OCI-LY7 (cell line): ENCODE measurements at regions not wholly inside any gene's neighbourhood (a gene's known extent, or its start where the extent isn't known, plus 50 kb on each side); places are given as distances from the start of the nearest gene placed in this dataset.

Experiments
- BruUV-seq: library from RNA; stranded (reverse); fragments of 400-500 nt; replicated peaks from 2 replicates; lab custom pipeline; 2021; lab: Mats Ljungman, UMichigan
- CTCF ChIA-PET: fragments of 300-600 bp; sonication (Branson Sonifier 250); formaldehyde crosslinking; loops from one replicate; lab custom pipeline; 2022; ENCODE audit warnings: antibody characterized with exemption; ENCODE audit not compliant: unreplicated experiment; lab: Charles Lee
- POLR2A ChIA-PET: fragments of 300-600 bp; sonication (Branson Sonifier 250); formaldehyde crosslinking; loops from one replicate; lab custom pipeline; 2022; ENCODE audit warnings: antibody characterized with exemption; lab: Charles Lee
- DNase-seq: peaks from one replicate; pipeline ENCODE4 v3.0.0-alpha.2; 2015; ENCODE audit warnings: low spot score
- H2AFZ ChIP-seq: fragments of 200-600 bp; sonication (generic), shearing (Covaris generic); 2 replicates; pipeline ENCODE4 v1.6.1; 2014; ENCODE audit warnings: mild to moderate bottlenecking, antibody characterized with exemption, low read length, moderate library complexity
- H3K27ac ChIP-seq: fragments of 200-600 bp; sonication (generic); 2 replicates; pipeline ENCODE4 v1.5.1; 2014; ENCODE audit warnings: mixed run types, low read depth, mild to moderate bottlenecking, moderate library complexity, low read length, inconsistent platforms; ENCODE audit not compliant: poor library complexity, severe bottlenecking
- H3K36me3 ChIP-seq: fragments of 200-600 bp; sonication (generic); 2 replicates; pipeline ENCODE4 v1.6.1; 2014; ENCODE audit warnings: mild to moderate bottlenecking, antibody characterized with exemption, low read length, moderate library complexity, mixed read lengths; ENCODE audit not compliant: insufficient read depth
- H3K4me1 ChIP-seq: fragments of 200-600 bp; sonication (generic); 2 replicates; pipeline ENCODE4 v1.5.1; 2014; ENCODE audit warnings: mild to moderate bottlenecking, low read length; ENCODE audit not compliant: insufficient read depth, poor library complexity, severe bottlenecking
- H3K4me2 ChIP-seq: fragments of 200-600 bp; sonication (generic); 2 replicates; pipeline ENCODE4 v1.6.1; 2014; ENCODE audit warnings: mild to moderate bottlenecking, low read length
- H3K4me3 ChIP-seq: fragments of 200-600 bp; sonication (generic); 2 replicates; pipeline ENCODE4 v1.5.1; 2014; ENCODE audit warnings: mild to moderate bottlenecking, low read depth, low read length; ENCODE audit not compliant: poor library complexity, severe bottlenecking
- H3K79me2 ChIP-seq: fragments of 200-600 bp; sonication (generic); 2 replicates; pipeline ENCODE4 v1.6.1; 2016; ENCODE audit warnings: low read depth, mild to moderate bottlenecking, low read length, moderate library complexity, mixed read lengths; ENCODE audit not compliant: insufficient read depth
- H3K9me2 ChIP-seq: fragments of 200-600 bp; sonication (generic); 2 replicates; pipeline ENCODE4 v1.6.1; 2016; ENCODE audit warnings: mild to moderate bottlenecking, low read length, mixed read lengths; ENCODE audit not compliant: insufficient read depth
- H3K9me3 ChIP-seq: fragments of 200-600 bp; sonication (generic); 2 replicates; pipeline ENCODE4 v1.6.1; 2014; ENCODE audit warnings: mild to moderate bottlenecking, mixed run types, low read length, mixed read lengths
- H4K20me1 ChIP-seq: fragments of 200-600 bp; sonication (generic); 2 replicates; pipeline ENCODE4 v1.6.1; 2014; ENCODE audit warnings: mild to moderate bottlenecking, antibody characterized with exemption, low read length, moderate library complexity, mixed read lengths; ENCODE audit not compliant: insufficient read depth
- EZH2phosphoT487 ChIP-seq: fragments of 200-600 bp; sonication (generic); IDR thresholded peaks from 2 replicates; pipeline ENCODE4 v1.6.1; 2018; ENCODE audit warnings: low read depth, borderline replicate concordance, mild to moderate bottlenecking, mixed run types, antibody characterized with exemption, low read length, moderate library complexity, mixed read lengths
- intact Hi-C: fragments of 100-400 bp; cut with micrococcal nuclease; formaldehyde crosslinking; loops from one replicate; pipeline ENCODE4 v1.10.0; 2022; ENCODE audit not compliant: unreplicated experiment
- TF ChIP-seq, protein P1 (sequence below): fragments of 200-600 bp; sonication (generic); conservative IDR thresholded peaks from 2 replicates; pipeline ENCODE4 v1.5.1; 2014; ENCODE audit warnings: mild to moderate bottlenecking, antibody characterized with exemption, low read length, moderate library complexity, mixed read lengths

DNA sequence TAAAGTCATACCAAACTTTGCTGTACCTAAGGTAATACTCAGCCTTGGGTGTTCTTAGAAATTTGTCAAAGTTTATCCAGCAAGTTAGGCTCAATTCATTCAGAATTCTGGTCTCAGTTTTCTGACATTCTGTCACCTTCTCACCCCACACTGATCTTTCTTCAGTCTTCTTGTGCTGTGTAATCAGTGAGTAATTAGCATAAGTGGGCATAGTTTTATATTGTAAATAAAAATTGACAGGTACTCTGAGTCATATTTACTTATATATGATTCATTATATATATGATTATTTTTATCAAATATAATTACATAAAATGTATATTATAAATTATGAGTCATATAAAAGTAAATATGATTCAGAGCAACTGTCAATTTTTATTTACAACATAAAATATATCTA is 170.9 kb upstream of the MAGI2 start:
- no peaks in the 10 kb centered on the region for H3K36me3 ChIP-seq

DNA sequence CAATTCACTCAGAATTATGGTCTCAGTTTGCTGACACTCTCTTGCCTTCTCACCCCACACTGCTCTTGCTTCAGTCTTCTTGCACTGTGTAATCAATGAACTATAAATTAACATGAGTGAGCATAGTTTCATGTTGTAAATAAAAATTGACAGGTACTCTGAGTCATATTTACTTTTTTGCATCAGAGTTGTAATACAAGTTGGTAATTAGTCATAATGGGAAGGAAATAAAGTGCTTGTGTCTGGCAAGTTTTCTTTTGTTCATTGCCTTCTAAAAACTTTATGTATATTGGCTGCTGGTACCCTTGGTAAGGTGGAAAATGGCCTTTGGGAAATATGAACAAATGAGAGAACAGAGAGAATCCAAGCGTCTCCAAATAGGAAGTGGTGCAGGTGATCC is 169.3 kb upstream of the MAGI2 start:
- no peak overlapping the region for H2AFZ ChIP-seq
- CTCF ChIA-PET, result no interaction called here
- BruUV-seq, result no TSS peak

More for the DNA sequence above, 170.9 kb upstream of the MAGI2 start:
- ChIA-PET POLR2A (no interaction called here), CTCF (no interaction called here)
- intact Hi-C loops, result no loop called here
- H3K4me2 ChIP-seq, result no peak overlapping the region
- no peak for TF ChIP-seq EZH2phosphoT487
- TF ChIP-seq, protein P1, sequence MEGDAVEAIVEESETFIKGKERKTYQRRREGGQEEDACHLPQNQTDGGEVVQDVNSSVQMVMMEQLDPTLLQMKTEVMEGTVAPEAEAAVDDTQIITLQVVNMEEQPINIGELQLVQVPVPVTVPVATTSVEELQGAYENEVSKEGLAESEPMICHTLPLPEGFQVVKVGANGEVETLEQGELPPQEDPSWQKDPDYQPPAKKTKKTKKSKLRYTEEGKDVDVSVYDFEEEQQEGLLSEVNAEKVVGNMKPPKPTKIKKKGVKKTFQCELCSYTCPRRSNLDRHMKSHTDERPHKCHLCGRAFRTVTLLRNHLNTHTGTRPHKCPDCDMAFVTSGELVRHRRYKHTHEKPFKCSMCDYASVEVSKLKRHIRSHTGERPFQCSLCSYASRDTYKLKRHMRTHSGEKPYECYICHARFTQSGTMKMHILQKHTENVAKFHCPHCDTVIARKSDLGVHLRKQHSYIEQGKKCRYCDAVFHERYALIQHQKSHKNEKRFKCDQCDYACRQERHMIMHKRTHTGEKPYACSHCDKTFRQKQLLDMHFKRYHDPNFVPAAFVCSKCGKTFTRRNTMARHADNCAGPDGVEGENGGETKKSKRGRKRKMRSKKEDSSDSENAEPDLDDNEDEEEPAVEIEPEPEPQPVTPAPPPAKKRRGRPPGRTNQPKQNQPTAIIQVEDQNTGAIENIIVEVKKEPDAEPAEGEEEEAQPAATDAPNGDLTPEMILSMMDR, result no peak
- H3K79me2 ChIP-seq, result no peaks in the 10 kb centered on the region
- no peaks in the 10 kb centered on the region for H3K4me1 ChIP-seq
- no peak for DNase-seq
- H3K9me2 ChIP-seq, result no peaks in the 10 kb centered on the region
- no peak overlapping the region for H3K4me3 ChIP-seq
- no peaks in the 10 kb centered on the region for H4K20me1 ChIP-seq
- no TSS peak for BruUV-seq
- no peak overlapping the region for H2AFZ ChIP-seq
- H3K27ac ChIP-seq, result no peak overlapping the region
- no peaks in the 10 kb centered on the region for H3K9me3 ChIP-seq

DNA sequence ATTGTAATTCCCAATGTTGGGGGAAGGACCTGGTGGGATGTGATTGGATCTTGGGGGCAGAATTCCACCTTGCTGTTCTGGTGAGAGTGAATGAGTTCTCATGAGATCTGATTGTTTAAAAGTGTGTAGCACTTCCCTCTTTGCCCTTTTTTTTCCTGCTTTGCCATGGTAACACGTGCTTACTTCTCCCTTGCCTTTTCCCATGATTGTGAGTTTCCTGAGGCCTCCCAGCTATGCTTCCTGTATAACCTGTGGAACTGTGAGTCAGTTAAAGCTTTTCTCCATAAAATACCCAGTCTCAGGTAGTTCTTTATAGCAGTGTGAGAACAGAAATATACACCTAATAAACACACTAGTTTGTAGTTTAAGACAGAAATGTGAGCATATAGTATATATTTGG is 166.8 kb upstream of the MAGI2 start:
- no peaks in the 10 kb centered on the region for H4K20me1 ChIP-seq
- no peaks in the 10 kb centered on the region for H3K4me1 ChIP-seq
- no peaks in the 10 kb centered on the region for H3K36me3 ChIP-seq
- no peak overlapping the region for H3K4me3 ChIP-seq
- H3K9me3 ChIP-seq, result no peaks in the 10 kb centered on the region
- DNase-seq, result no peak
- TF ChIP-seq EZH2phosphoT487, result no peak
- ChIA-PET POLR2A (no interaction called here), CTCF (no interaction called here)
- no peak overlapping the region for H2AFZ ChIP-seq
- BruUV-seq, result no TSS peak
- H3K27ac ChIP-seq, result no peak overlapping the region
- H3K79me2 ChIP-seq, result no peaks in the 10 kb centered on the region
- H3K4me2 ChIP-seq, result no peak overlapping the region
- H3K9me2 ChIP-seq, result no peaks in the 10 kb centered on the region
- intact Hi-C loops, result no loop called here

More for the DNA sequence above, 169.3 kb upstream of the MAGI2 start:
- Histone ChIP-seq H3K79me2 (no peaks in the 10 kb centered on the region), H3K4me2 (no peak overlapping the region), H3K9me3 (no peaks in the 10 kb centered on the region), H3K4me1 (no peaks in the 10 kb centered on the region), H3K27ac (no peak overlapping the region), H3K4me3 (no peak overlapping the region), H3K9me2 (no peaks in the 10 kb centered on the region), H4K20me1 (no peaks in the 10 kb centered on the region), H3K36me3 (no peaks in the 10 kb centered on the region)
- no peak for DNase-seq
- TF ChIP-seq EZH2phosphoT487, result no peak
- TF ChIP-seq, protein P1, result no peak
- POLR2A ChIA-PET, result no interaction called here
- intact Hi-C loops, result no loop called here
